ENCODE measurements at regions not wholly inside any gene's neighbourhood (a gene's known extent, or its start where the extent isn't known, plus 50 kb on each side); places are given as distances from the start of the nearest gene placed in this dataset.

GRCh38 chr11:44380820-44381219 lies 70.9 kb upstream of the ALX4 start:
- no peak for TF ChIP-seq GATA3 (IDR thresholded peaks at IDR 0.05; ENCODE audit: low read depth, low read length)
- TF ChIP-seq GATA2 (IDR thresholded peaks at IDR 0.05; ENCODE audit: low read depth, low read length) = no peak

GRCh38 chr11:44381261-44381660 lies 71.3 kb upstream of the ALX4 start:
- no peak for TF ChIP-seq GATA2 (IDR thresholded peaks at IDR 0.05; ENCODE audit: low read depth, low read length)
- no peak for TF ChIP-seq GATA3 (IDR thresholded peaks at IDR 0.05; ENCODE audit: low read depth, low read length)

- TF ChIP-seq GATA3 (IDR thresholded peaks at IDR 0.05; ENCODE audit: low read depth, low read length) (no peak), GATA2 (IDR thresholded peaks at IDR 0.05; ENCODE audit: low read depth, low read length) (no peak)
Observed at GRCh38 chr11:44382118-44382517, 72.2 kb upstream of the ALX4 start.

- no peak for TF ChIP-seq GATA2 (IDR thresholded peaks at IDR 0.05; ENCODE audit: low read depth, low read length)
Observed at GRCh38 chr11:44382656-44383240, 72.8 kb upstream of the ALX4 start.

- TF ChIP-seq GATA3 (IDR thresholded peaks at IDR 0.05; ENCODE audit: low read depth, low read length) = no peak
- no peak for TF ChIP-seq GATA2 (IDR thresholded peaks at IDR 0.05; ENCODE audit: low read depth, low read length)
Observed at GRCh38 chr11:44383246-44383645, 73.3 kb upstream of the ALX4 start.

- TF ChIP-seq GATA2 (IDR thresholded peaks at IDR 0.05; ENCODE audit: low read depth, low read length) = no peak
- no peak for TF ChIP-seq GATA3 (IDR thresholded peaks at IDR 0.05; ENCODE audit: low read depth, low read length)
Observed at GRCh38 chr11:44387415-44387814, 77.5 kb upstream of the ALX4 start.

GRCh38 chr11:44387825-44388224 lies 77.9 kb upstream of the ALX4 start:
- TF ChIP-seq GATA3 (IDR thresholded peaks at IDR 0.05; ENCODE audit: low read depth, low read length) = no peak
- no peak for TF ChIP-seq GATA2 (IDR thresholded peaks at IDR 0.05; ENCODE audit: low read depth, low read length)

- no peak for TF ChIP-seq GATA2 (IDR thresholded peaks at IDR 0.05; ENCODE audit: low read depth, low read length)
- no peak for TF ChIP-seq GATA3 (IDR thresholded peaks at IDR 0.05; ENCODE audit: low read depth, low read length)
Observed at GRCh38 chr11:44388828-44389657, 79.1 kb upstream of the ALX4 start.

- TF ChIP-seq GATA2 (IDR thresholded peaks at IDR 0.05; ENCODE audit: low read depth, low read length) = no peak
- TF ChIP-seq GATA3 (IDR thresholded peaks at IDR 0.05; ENCODE audit: low read depth, low read length) = no peak
Observed at GRCh38 chr11:44389963-44390605, 80.1 kb upstream of the ALX4 start.

- no peak for TF ChIP-seq GATA3 (IDR thresholded peaks at IDR 0.05; ENCODE audit: low read depth, low read length)
- TF ChIP-seq GATA2 (IDR thresholded peaks at IDR 0.05; ENCODE audit: low read depth, low read length) = no peak
Observed at GRCh38 chr11:44397586-44398178, 87.7 kb upstream of the ALX4 start.

GRCh38 chr11:44398266-44399030 lies 88.5 kb upstream of the ALX4 start:
- no peak for TF ChIP-seq GATA3 (IDR thresholded peaks at IDR 0.05; ENCODE audit: low read depth, low read length)
- no peak for TF ChIP-seq GATA2 (IDR thresholded peaks at IDR 0.05; ENCODE audit: low read depth, low read length)

GRCh38 chr11:44399968-44400367 lies 90.0 kb upstream of the ALX4 start:
- no peak for TF ChIP-seq GATA3 (IDR thresholded peaks at IDR 0.05; ENCODE audit: low read depth, low read length)
- TF ChIP-seq GATA2 (IDR thresholded peaks at IDR 0.05; ENCODE audit: low read depth, low read length) = no peak

GRCh38 chr11:44400431-44400830 lies 90.5 kb upstream of the ALX4 start:
- TF ChIP-seq GATA2 (IDR thresholded peaks at IDR 0.05; ENCODE audit: low read depth, low read length) (no peak), GATA3 (IDR thresholded peaks at IDR 0.05; ENCODE audit: low read depth, low read length) (no peak)

Data from SH-SY5Y (cell line).